GM12878 (cell line): ENCODE measurements at regions not wholly inside any gene's neighbourhood (a gene's known extent, or its start where the extent isn't known, plus 50 kb on each side); places are given as distances from the start of the nearest gene placed in this dataset.

Experiments used
- ATAC-seq: fragments of 200-7000 bp; cut with Tn5 transposase; 3 replicates; pipeline ENCODE4 v1.9.1; 2020; ENCODE audit warnings: mild to moderate bottlenecking, moderate library complexity
- BruUV-seq: library from RNA; stranded (reverse); fragments of 400-500 nt; replicated peaks from 2 replicates; lab custom pipeline; 2021; lab: Mats Ljungman, UMichigan
- CTCF ChIA-PET: fragments of 300-600 bp; sonication (Branson Sonifier 250); formaldehyde crosslinking; extraction: SDS; loops from one replicate; lab custom pipeline; 2021; ENCODE audit warnings: inconsistent platforms; lab: Yijun Ruan, JAX
- POLR2A ChIA-PET: fragments of 350-600 bp; formaldehyde crosslinking; extraction: SDS; loops from one replicate; lab custom pipeline; 2021; ENCODE audit warnings: inconsistent platforms; lab: Charles Lee
- RAD21 ChIA-PET: fragments of 300-600 bp; sonication (Branson Sonifier 250); formaldehyde crosslinking; loops from one replicate; lab custom pipeline; 2023; ENCODE audit warnings: antibody characterized with exemption; ENCODE audit not compliant: unreplicated experiment; lab: Charles Lee
- SMC1A ChIA-PET: fragments of 300-600 bp; sonication (Branson Sonifier 250); formaldehyde crosslinking; loops from one replicate; lab custom pipeline; 2023; ENCODE audit not compliant: unreplicated experiment, uncharacterized antibody; lab: Charles Lee
- DNase-seq: peaks from one replicate; pipeline ENCODE4 v3.0.0-alpha.2; 2011; ENCODE audit warnings: low read depth, low spot score
- FAIRE-seq: peaks from 3 replicates; lab custom pipeline; 2011; peaks lifted over from hg19 to GRCh38; lab: Jason Lieb, UNC
- H2AFZ ChIP-seq: 2 replicates; pipeline ENCODE4 v1.6.0; 2011; ENCODE audit warnings: low read depth, low read length, control low read depth; ENCODE audit not compliant: control insufficient read depth
- H3K27ac ChIP-seq: 2 replicates; pipeline ENCODE4 v1.5.1; 2011; ENCODE audit warnings: control low read depth; ENCODE audit not compliant: control insufficient read depth, insufficient read depth
- H3K27me3 ChIP-seq, 2 experiments: replicated peaks in 1 of 2; 2 replicates each; pipeline versions ENCODE4 v1.6.0 to v1.6.1; 2011; ENCODE audit warnings: low read length in 1 of 2; ENCODE audit not compliant: control insufficient read depth in 2 of 2, insufficient read depth in 2 of 2
- H3K36me3 ChIP-seq, 2 experiments: 2 replicates each; pipeline ENCODE4 v1.5.1; 2011; ENCODE audit warnings: low read length in 1 of 2; ENCODE audit not compliant: control insufficient read depth in 2 of 2, insufficient read depth in 2 of 2
- H3K4me1 ChIP-seq: 2 replicates; pipeline ENCODE4 v1.6.1; 2011; ENCODE audit warnings: mild to moderate bottlenecking, low read length, moderate library complexity, mixed read lengths; ENCODE audit not compliant: control insufficient read depth, insufficient read depth
- H3K4me2 ChIP-seq: 2 replicates; pipeline ENCODE4 v1.6.0; 2011; ENCODE audit warnings: control low read depth; ENCODE audit not compliant: control insufficient read depth, insufficient read depth
- H3K4me3 ChIP-seq: fragments of 200-600 bp; sonication (generic); 2 replicates; pipeline ENCODE4 v1.5.1; 2016
- H3K79me2 ChIP-seq: 2 replicates; pipeline ENCODE4 v1.6.0; 2011; ENCODE audit warnings: low read length; ENCODE audit not compliant: control insufficient read depth, insufficient read depth
- H3K9ac ChIP-seq: 2 replicates; pipeline ENCODE4 v1.8.0; 2011; ENCODE audit warnings: low read length, control low read depth, mixed read lengths; ENCODE audit not compliant: control insufficient read depth, insufficient read depth
- H3K9me3 ChIP-seq: replicated peaks from 3 replicates; pipeline ENCODE4 v1.5.1; 2011; ENCODE audit warnings: mild to moderate bottlenecking, low read length; ENCODE audit not compliant: control insufficient read depth, insufficient read depth
- H4K20me1 ChIP-seq: 2 replicates; pipeline ENCODE4 v1.6.0; 2011; ENCODE audit not compliant: control insufficient read depth, insufficient read depth
- BHLHE40 ChIP-seq, 2 experiments: fragments of 450-650 bp in 1 of 2; IDR thresholded peaks; 2 replicates each; pipeline ENCODE4 v1.6.1; 2011 to 2017; ENCODE audit warnings: low read depth in 2 of 2, borderline replicate concordance in 1 of 2, improper control_type of control experiment in 1 of 2, low read length in 1 of 2, mild to moderate bottlenecking in 1 of 2
- CBFB ChIP-seq: IDR thresholded peaks from 2 replicates; pipeline ENCODE4 v1.6.1; 2016; ENCODE audit warnings: antibody characterized with exemption, low read depth
- CBX3 ChIP-seq: fragments of 200-600 bp; sonication (generic); IDR thresholded peaks from 2 replicates; pipeline ENCODE4 v1.6.1; 2016; ENCODE audit warnings: low read depth, borderline replicate concordance
- HDAC2 ChIP-seq: fragments of 200-600 bp; sonication (generic); IDR thresholded peaks from 2 replicates; pipeline ENCODE4 v1.6.1; 2017
- IRF4 ChIP-seq: IDR thresholded peaks from 2 replicates; pipeline ENCODE4 v1.6.1; 2011; ENCODE audit warnings: low read depth, low read length
- MEF2A ChIP-seq: IDR thresholded peaks from 2 replicates; pipeline ENCODE4 v1.6.1; 2011; ENCODE audit warnings: low read depth, mild to moderate bottlenecking, low read length, moderate library complexity; ENCODE audit not compliant: insufficient read depth
- MXI1 ChIP-seq: fragments of 150-350 bp; IDR thresholded peaks from 2 replicates; pipeline ENCODE4 v1.6.1; 2011; ENCODE audit warnings: low read depth, mild to moderate bottlenecking, inconsistent platforms, low read length, improper control_type of control experiment
- MYC ChIP-seq: IDR thresholded peaks from 2 replicates; pipeline ENCODE4 v1.6.1; 2011; ENCODE audit warnings: mild to moderate bottlenecking, low read length, moderate library complexity, inconsistent platforms; ENCODE audit not compliant: insufficient read depth, insufficient replicate concordance, insufficient read length, severe bottlenecking
- TARDBP ChIP-seq: IDR thresholded peaks from 2 replicates; pipeline ENCODE4 v1.6.1; 2016; ENCODE audit warnings: borderline replicate concordance
- ZNF207 ChIP-seq: fragments of 450-650 bp; IDR thresholded peaks from 2 replicates; pipeline ENCODE4 v1.6.1; 2014; ENCODE audit warnings: antibody characterized with exemption, mild to moderate bottlenecking, borderline replicate concordance
- ZNF592 ChIP-seq: fragments of 450-650 bp; IDR thresholded peaks from 2 replicates; pipeline ENCODE4 v1.6.1; 2017; ENCODE audit warnings: mild to moderate bottlenecking, moderate library complexity
- WGBS: methylation state at CpG from one replicate; pipeline ENCODE4 v1.1.6; 2016; ENCODE audit warnings: low lambda C conversion rate; ENCODE audit not compliant: insufficient replicate concordance, insufficient coverage; ENCODE audit errors: missing lambda C conversion rate; 5-methylcytosine and 5-hydroxymethylcytosine counted together
- in situ Hi-C: fragments of 300-500 bp; cut with MboI; formaldehyde crosslinking; loops from 9 replicates; pipeline ENCODE4 v1.14.3; 2018; ENCODE audit warnings: mixed read lengths
- intact Hi-C: fragments of 100-400 bp; cut with micrococcal nuclease; formaldehyde crosslinking; loops from one replicate; pipeline ENCODE4 v1.14.2; 2022; ENCODE audit not compliant: unreplicated experiment

DNA sequence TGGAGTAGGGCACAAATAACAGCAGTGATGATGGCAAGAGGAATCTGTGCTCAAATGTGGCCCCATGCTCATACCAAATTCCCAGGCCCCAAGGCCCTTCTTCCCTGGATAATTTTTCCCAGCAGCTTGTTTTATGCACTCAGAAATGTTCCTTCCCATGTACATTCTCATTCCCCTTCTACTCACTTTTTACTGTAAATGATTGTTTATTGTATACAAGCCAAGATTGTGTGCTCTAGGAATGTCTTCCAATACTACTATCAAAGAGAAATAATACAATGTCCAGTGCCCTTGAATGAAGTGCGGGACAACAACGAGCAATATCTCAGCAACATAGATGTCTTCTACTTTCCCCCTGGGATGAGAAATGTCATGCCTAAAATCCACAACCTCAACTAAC is 201.6 kb downstream of the ICOS start (continued):
- no peak for TF ChIP-seq ZNF592
- TF ChIP-seq ZNF207 = no peak
- no peak for TF ChIP-seq MXI1
- TF ChIP-seq IRF4 = no peak
- TF ChIP-seq CBX3 = no peak
- no peak for TF ChIP-seq BHLHE40 (IDR thresholded peaks at IDR 0.05; ENCODE audit: borderline replicate concordance in 1 of 2, low read depth in 2 of 2, low read length in 1 of 2)
- TF ChIP-seq CBFB = no peak
- TF ChIP-seq MEF2A = no peak

DNA sequence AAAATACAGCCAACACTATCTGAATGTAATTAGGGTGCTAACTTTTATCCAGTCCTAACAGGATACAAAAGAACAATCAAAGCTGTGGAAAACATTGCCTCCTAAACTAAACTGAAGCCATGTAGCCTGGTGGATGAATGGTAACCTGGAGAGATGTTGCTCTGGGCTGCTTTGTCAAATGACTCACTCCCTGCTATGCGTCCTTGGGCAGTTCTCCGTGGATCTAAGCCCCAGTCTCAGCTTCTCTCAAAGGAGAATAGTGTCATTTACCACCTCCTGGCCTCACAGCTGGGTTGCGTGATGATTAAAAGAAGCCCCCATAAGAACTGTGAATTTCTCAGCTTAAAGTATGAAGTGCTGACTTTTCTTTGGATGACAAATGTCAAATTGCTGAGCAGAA is 203.7 kb downstream of the ICOS start:
- RAD21 ChIA-PET = interaction anchor here (0.7 kb wide), 2 partner anchors 38 to 122 kb away, joined by 3 read pairs; no protein-coding TSS in a partner anchor
- SMC1A ChIA-PET = no interaction called here
- H3K27me3 ChIP-seq = no peaks in the 10 kb centered on the region; a peak in 1 of 4 replicates
- in situ Hi-C loops (no loop called here), intact Hi-C loops (no loop called here)
- no peak for TF ChIP-seq MYC
- TF ChIP-seq HDAC2 = no peak
- TF ChIP-seq TARDBP = no peak
- DNase-seq = no peak
- H4K20me1 ChIP-seq = no peaks in the 10 kb centered on the region
- H3K36me3 ChIP-seq = no peaks in the 10 kb centered on the region
- no peak overlapping the region for H3K4me2 ChIP-seq
- H3K4me3 ChIP-seq = no peak overlapping the region
- POLR2A ChIA-PET = no interaction called here
- H2AFZ ChIP-seq = no peak overlapping the region
- H3K9ac ChIP-seq = no peak overlapping the region
- CTCF ChIA-PET = interaction anchor here (0.6 to 1.7 kb wide), 5 partner anchors 7 to 1784 kb away, joined by 3 to 14 read pairs (median 3); no protein-coding TSS in a partner anchor
- no peaks in the 10 kb centered on the region for H3K79me2 ChIP-seq
- no peaks in the 10 kb centered on the region for H3K4me1 ChIP-seq
- no peak for FAIRE-seq
- no peak for ATAC-seq
- H3K27ac ChIP-seq = no peak overlapping the region
- WGBS = 15% methylated on average over 3 of the region's 3 CpGs
- no peaks in the 10 kb centered on the region for H3K9me3 ChIP-seq
- BruUV-seq = no TSS peak
